ENCODE measurements at regions not wholly inside any gene's neighbourhood (a gene's known extent, or its start where the extent isn't known, plus 50 kb on each side); places are given as distances from the start of the nearest gene placed in this dataset.

GRCh38 chr9:87810679-87811178, 71.9 kb upstream of the SPATA31E1 start (continued):
- TF ChIP-seq MLLT1 (IDR thresholded peaks at IDR 0.05) = no peak
- TF ChIP-seq ZNF639 (CRISPR knock-in tag; conservative IDR thresholded peaks at IDR 0.05 in 1 of 2, IDR thresholded peaks at IDR 0.05 in 1 of 2) = no peak
- no peak for TF ChIP-seq PHF20 (IDR thresholded peaks at IDR 0.05; ENCODE audit: partially characterized antibody)
- TF ChIP-seq HMGN3 (IDR thresholded peaks at IDR 0.05; ENCODE audit: borderline replicate concordance, extremely low read depth, insufficient read length, low read depth, low read length) = no peak
- peak; percentile 77; the same call in 1 of the 2 replicates for TF ChIP-seq FOXJ2 (tag; IDR thresholded peaks at IDR 0.05)
- no peak for TF ChIP-seq ZNF175 (CRISPR knock-in tag; IDR thresholded peaks at IDR 0.05; ENCODE audit: low read depth)
- no peak for TF ChIP-seq ARID4B (CRISPR knock-in tag; IDR thresholded peaks at IDR 0.05)
- TF ChIP-seq THRA (IDR thresholded peaks at IDR 0.05) = no peak
- no peak for TF ChIP-seq MEF2A (IDR thresholded peaks at IDR 0.05; ENCODE audit: control insufficient read depth, low read depth, low read length)
- TF ChIP-seq SIN3A (IDR thresholded peaks at IDR 0.05; ENCODE audit: borderline replicate concordance in 2 of 2, control insufficient read depth in 1 of 2, low read depth in 2 of 2, low read length in 2 of 2) = no peak
- TF ChIP-seq ZFP30 (CRISPR knock-in tag; IDR thresholded peaks at IDR 0.05; ENCODE audit: borderline replicate concordance) = no peak
- TF ChIP-seq ZNF277 (CRISPR knock-in tag; IDR thresholded peaks at IDR 0.05; ENCODE audit: borderline replicate concordance) = no peak
